HG02981 (cell line): ENCODE measurements at regions not wholly inside any gene's neighbourhood (a gene's known extent, or its start where the extent isn't known, plus 50 kb on each side); places are given as distances from the start of the nearest gene placed in this dataset.
"Not testable (repeated sequence)": the region's sequence is repeated elsewhere in the genome, so short reads cannot be mapped to it uniquely, and the experiment has no call there.

ENCODE experiments used
- ATAC-seq: cut with Tn5 transposase; IDR thresholded peaks from one replicate; pipeline ENCODE4 v1.9.1; 2021; ENCODE audit warnings: mild to moderate bottlenecking, moderate library complexity; ENCODE audit not compliant: unreplicated experiment

GRCh38 chr11:87779276-87780067, 395.8 kb downstream of the RAB38 start:
- no peak for ATAC-seq

GRCh38 chr11:87778357-87778756, 396.9 kb downstream of the RAB38 start:
- no peak for ATAC-seq

GRCh38 chr11:87775036-87775435, 400.2 kb downstream of the RAB38 start:
- no peak for ATAC-seq

- no peak for ATAC-seq
Measured at GRCh38 chr11:87769661-87770060, 405.6 kb downstream of the RAB38 start.

GRCh38 chr11:87767615-87768014, 407.6 kb downstream of the RAB38 start:
- no peak for ATAC-seq

- ATAC-seq = not testable (repeated sequence)
Measured at GRCh38 chr11:87764075-87764474, 411.2 kb downstream of the RAB38 start.

- ATAC-seq = no peak
Measured at GRCh38 chr11:87754685-87755084, 420.6 kb downstream of the RAB38 start.

GRCh38 chr11:87753143-87753542, 422.1 kb downstream of the RAB38 start:
- no peak for ATAC-seq

- no peak for ATAC-seq
Measured at GRCh38 chr11:87743007-87743406, 432.2 kb downstream of the RAB38 start.

GRCh38 chr11:87740968-87741367, 434.3 kb downstream of the RAB38 start:
- ATAC-seq = no peak

- ATAC-seq = no peak
Measured at GRCh38 chr11:87740451-87740850, 434.8 kb downstream of the RAB38 start.

GRCh38 chr11:87739766-87740165, 435.5 kb downstream of the RAB38 start:
- ATAC-seq = no peak

- ATAC-seq = no peak
Measured at GRCh38 chr11:87739261-87739660, 436.0 kb downstream of the RAB38 start.

GRCh38 chr11:87736928-87737327, 438.3 kb downstream of the RAB38 start:
- ATAC-seq = no peak

GRCh38 chr11:87726506-87726905, 448.7 kb downstream of the RAB38 start:
- ATAC-seq = no peak

GRCh38 chr11:87724358-87724757, 450.9 kb downstream of the RAB38 start:
- no peak for ATAC-seq

- ATAC-seq = peak; percentile 79
Measured at GRCh38 chr11:87722756-87723565, 452.3 kb downstream of the RAB38 start.

GRCh38 chr11:87719326-87720073, 455.7 kb downstream of the RAB38 start:
- no peak for ATAC-seq

GRCh38 chr11:87712802-87713202, 462.4 kb downstream of the RAB38 start:
- ATAC-seq = no peak

- no peak for ATAC-seq
Measured at GRCh38 chr11:87712391-87712790, 462.9 kb downstream of the RAB38 start.

GRCh38 chr11:87703589-87703988, 471.7 kb downstream of the RAB38 start:
- not testable (repeated sequence) for ATAC-seq
